GM12878 (cell line): ENCODE measurements at regions not wholly inside any gene's neighbourhood (a gene's known extent, or its start where the extent isn't known, plus 50 kb on each side); places are given as distances from the start of the nearest gene placed in this dataset.

Source experiments
- CTCF ChIP-seq, 3 experiments: IDR thresholded peaks in 2 of 3; conservative IDR thresholded peaks in 1 of 3; 2 replicates each; pipeline ENCODE4 v1.5.1; 2011; ENCODE audit warnings: low read depth in 3 of 3, low read length in 3 of 3, mild to moderate bottlenecking in 3 of 3, control low read depth in 2 of 3, moderate library complexity in 2 of 3, inconsistent platforms in 1 of 3, mixed read lengths in 1 of 3; ENCODE audit not compliant: control insufficient read depth in 2 of 3, insufficient read depth in 1 of 3; ENCODE audit errors: extremely low read depth in 1 of 3
- EED ChIP-seq: sonication (generic); IDR thresholded peaks from 2 replicates; pipeline ENCODE4 v1.6.1; 2016; ENCODE audit warnings: antibody characterized with exemption, low read depth
- EZH2 ChIP-seq: IDR thresholded peaks from 2 replicates; pipeline ENCODE4 v1.6.1; 2012; ENCODE audit warnings: low read depth, mild to moderate bottlenecking, control low read depth, inconsistent platforms, low read length, borderline replicate concordance; ENCODE audit not compliant: control insufficient read depth
- NFYA ChIP-seq: IDR thresholded peaks from 2 replicates; pipeline ENCODE4 v1.6.1; 2011; ENCODE audit warnings: low read depth, mild to moderate bottlenecking, low read length, improper control_type of control experiment, borderline replicate concordance
- RAD21 ChIP-seq: IDR thresholded peaks from 2 replicates; pipeline ENCODE4 v1.6.1; 2011; ENCODE audit warnings: mild to moderate bottlenecking, low read depth, low read length, moderate library complexity; ENCODE audit not compliant: insufficient read depth
- YY1 ChIP-seq: IDR thresholded peaks from 2 replicates; pipeline ENCODE4 v1.6.1; 2011; ENCODE audit warnings: low read depth, mild to moderate bottlenecking, low read length
- ZBED1 ChIP-seq: IDR thresholded peaks from 2 replicates; pipeline ENCODE4 v1.6.1; 2016; ENCODE audit warnings: borderline replicate concordance
- ZNF274 ChIP-seq: IDR thresholded peaks from one replicate; pipeline ENCODE4 v1.8.0; 2011; ENCODE audit not compliant: insufficient read length, insufficient read depth

GRCh38 chr20:60191014-60191413 is 232.8 kb downstream of the CDH26 start:
- TF ChIP-seq CTCF (IDR thresholded peaks at IDR 0.05 in 2 of 3, conservative IDR thresholded peaks at IDR 0.05 in 1 of 3; ENCODE audit: control insufficient read depth in 2 of 3, extremely low read depth in 1 of 3, insufficient read depth in 1 of 3, low read depth in 3 of 3, low read length in 3 of 3) (no peak), YY1 (no peak), EED (no peak), NFYA (no peak), EZH2 (no peak), ZBED1 (no peak), RAD21 (no peak), ZNF274 (no peak)
